PC-3 (cell line): ENCODE measurements at regions not wholly inside any gene's neighbourhood (a gene's known extent, or its start where the extent isn't known, plus 50 kb on each side); places are given as distances from the start of the nearest gene placed in this dataset.

Source experiments
- CTCF ChIP-seq: fragments of 300-600 bp; sonication (generic); conservative IDR thresholded peaks from 2 replicates; pipeline ENCODE4 v1.5.1; 2017; ENCODE audit warnings: antibody characterized with exemption, low read depth, mild to moderate bottlenecking, low read length
- EZH2 ChIP-seq: fragments of 300-600 bp; sonication (generic); IDR thresholded peaks from one replicate; pipeline ENCODE4 v1.6.1; 2017; ENCODE audit warnings: antibody characterized with exemption, mild to moderate bottlenecking, low read length; ENCODE audit not compliant: unreplicated experiment
- EZH2phosphoT487 ChIP-seq: fragments of 300-600 bp; sonication (generic); IDR thresholded peaks from 2 replicates; pipeline ENCODE4 v1.6.1; 2018; ENCODE audit warnings: mild to moderate bottlenecking, antibody characterized with exemption, low read length, borderline replicate concordance

DNA sequence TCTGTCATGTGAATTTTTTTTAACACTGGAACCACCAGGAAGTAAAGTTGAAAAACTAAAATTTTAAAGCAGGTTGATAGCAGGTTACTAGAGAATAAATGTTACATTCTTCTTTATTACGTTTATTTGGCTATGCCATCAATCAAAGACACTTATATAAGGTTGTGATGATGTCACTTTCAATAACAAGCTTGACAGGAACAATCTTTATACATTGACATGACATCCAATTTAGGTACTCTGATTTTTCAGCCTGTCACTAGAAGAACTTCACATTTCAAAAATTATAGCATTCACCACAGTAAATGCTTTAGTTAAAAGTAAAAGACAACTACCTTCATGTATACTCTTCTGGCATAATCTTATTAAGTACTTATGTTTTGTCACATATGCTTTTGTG, 696.8 kb upstream of the NCAM2 start:
- no peak for TF ChIP-seq CTCF
- TF ChIP-seq EZH2phosphoT487: no peak
- TF ChIP-seq EZH2: no peak
